Heart right ventricle (tissue), 16 donors: ENCODE measurements at regions not wholly inside any gene's neighbourhood (a gene's known extent, or its start where the extent isn't known, plus 50 kb on each side); places are given as distances from the start of the nearest gene placed in this dataset.

ENCODE experiments used
- ATAC-seq, 8 donors: fragments of 200-7000 bp; cut with Tn5 transposase; one replicate each; pipeline ENCODE4 v1.9.1; 2020; ENCODE audit warnings: mild to moderate bottlenecking in 8 of 8, moderate library complexity in 8 of 8, moderate number of reproducible peaks in 1 of 8
- DNase-seq, 2 donors: peaks; one replicate each; pipeline ENCODE4 v3.0.0-alpha.2; 2020
- H3K27ac ChIP-seq, 10 donors: fragments of 200-600 bp; sonication (generic) in 2 of 10; one replicate each; pipeline versions ENCODE4 v1.5.0 to v1.8.0; 2020 to 2022; ENCODE audit warnings: mild to moderate bottlenecking in 3 of 10
- H3K27me3 ChIP-seq, 7 donors: fragments of 200-600 bp; one replicate each; pipeline ENCODE4 v1.8.0; 2021 to 2022; ENCODE audit warnings: mild to moderate bottlenecking in 2 of 7
- H3K36me3 ChIP-seq, 9 donors: fragments of 200-600 bp; sonication (generic) in 1 of 9; one replicate each; pipeline versions ENCODE4 v1.5.0 to v1.8.0; 2020 to 2022; ENCODE audit warnings: mild to moderate bottlenecking in 2 of 9
- H3K4me1 ChIP-seq, 9 donors: fragments of 200-600 bp; sonication (generic) in 1 of 9; one replicate each; pipeline versions ENCODE4 v1.5.0 to v1.8.0; 2020 to 2022; ENCODE audit warnings: mild to moderate bottlenecking in 4 of 9
- H3K4me3 ChIP-seq, 10 donors: fragments of 200-600 bp; sonication (generic) in 2 of 10; one replicate each; pipeline versions ENCODE4 v1.5.0 to v1.8.0; 2020 to 2022; ENCODE audit warnings: mild to moderate bottlenecking in 7 of 10, moderate library complexity in 2 of 10
- H3K9me3 ChIP-seq, 11 donors: fragments of 200-600 bp in 10 of 11; sonication (generic) in 2 of 11; one replicate each; pipeline versions ENCODE4 v1.5.0 to v1.8.0; 2013 to 2022; ENCODE audit warnings: mild to moderate bottlenecking in 2 of 11, control low read depth in 1 of 11, moderate library complexity in 1 of 11
- CTCF ChIP-seq, 9 donors: fragments of 200-600 bp; sonication (generic) in 2 of 9; IDR thresholded peaks; one replicate each; pipeline versions ENCODE4 v1.5.0 to v1.8.0; 2021 to 2022; ENCODE audit warnings: antibody characterized with exemption in 9 of 9, mild to moderate bottlenecking in 5 of 9, moderate library complexity in 1 of 9
- WGBS, 2 donors: extraction: QIAGEN DNeasy Blood & Tissue Kit; methylation state at CpG; one replicate each; pipeline ENCODE4 v1.1.7; 2013; ENCODE audit warnings: inconsistent platforms in 1 of 2; 5-methylcytosine and 5-hydroxymethylcytosine counted together
- intact Hi-C, 10 donors: fragments of 100-400 bp; cut with DNase I; formaldehyde crosslinking; loops; one replicate each; pipeline versions ENCODE4 v1.11.1 to v1.14.2; 2022
- donor health status: Arrhythmogenic right ventricular cardiomyopathy.
- donor health status: ischemic (EF 13 %, LVEDD 7.1; RV severe dilation, severe dysfunction).
- donor health status: healthy with polysubstance abuse.
- donor health status: DM: no; HTN: yes; CAD: no.
- donor health status: DM: no; HTN: no; CAD: no.
- donor health status: ischemic (EF 25% LVEDD 6.9; RV normal size, moderate dysfunction).
- donor health status: ischemic (EF 25% LVEDD 5.7; RV mildly dilated, moderate dysfunction).
- donor health status: healthy.
- donor health status: DM: yes; HTN: yes; CAD: no.
- donor health status: Ischemic cardiomyopathy.
- donor health status: ischemic (EF 35%, LVEDD 5.7; RV mildly dilated, moderate dysfunction).
- donor health status: nonischemic (EF 11% LVEDD 7.7; RV severe dilation, severe dysfunction).
- donor health status: DM: yes; HTN: yes; CAD: no.
- donor health status: PGD.
- donor health status: ischemic (EF 29% LVEDD 5.4; RV normal size, mild dysfunction).
- donor health status: nonischemic (EF 23%, LVEDD 6.1; RV moderate dilation, normal function).

GRCh38 chr12:111218499-111218898 lies 150.4 kb downstream of the PHETA1 start:
- WGBS, 2 donors, result 72% methylated on average over 6 of the region's 6 CpGs

GRCh38 chr12:111216387-111217159 lies 152.3 kb downstream of the PHETA1 start:
- peaks cover 0 to 40% (median 17%) of the 10 kb centered on the region in 7 donors for H3K27me3 ChIP-seq
- H3K9me3 ChIP-seq, result no peaks in the 10 kb centered on the region
- H3K27ac ChIP-seq, result no peak overlapping the region
- WGBS, 2 donors, result 78 to 79% methylated on average over 13 of the region's 13 CpGs
- no peak overlapping the region for H3K4me3 ChIP-seq
- no peaks in the 10 kb centered on the region for H3K4me1 ChIP-seq
- no peak for TF ChIP-seq CTCF (IDR thresholded peaks at IDR 0.05)
- intact Hi-C loops, result no loop called here
- ATAC-seq (no peak), DNase-seq (no peak)
- H3K36me3 ChIP-seq, result no peaks in the 10 kb centered on the region

More at GRCh38 chr12:111218499-111218898, 150.4 kb downstream of the PHETA1 start:
- Histone ChIP-seq H3K27ac (no peak overlapping the region), H3K4me3 (no peak overlapping the region), H3K36me3 (no peaks in the 10 kb centered on the region), H3K4me1 (no peaks in the 10 kb centered on the region), H3K27me3 (peaks cover 0 to 30% (median 15%) of the 10 kb centered on the region in 7 donors), H3K9me3 (no peaks in the 10 kb centered on the region)
- intact Hi-C loops, result no loop called here
- no peak for DNase-seq
- TF ChIP-seq CTCF (IDR thresholded peaks at IDR 0.05), result no peak
- ATAC-seq, result no peak

GRCh38 chr12:111215881-111216280 lies 153.0 kb downstream of the PHETA1 start:
- no peaks in the 10 kb centered on the region for H3K9me3 ChIP-seq
- 89 to 91% methylated on average over 12 of the region's 12 CpGs for WGBS, 2 donors
- TF ChIP-seq CTCF (IDR thresholded peaks at IDR 0.05), result no peak
- ATAC-seq (no peak), DNase-seq (no peak)
- no peaks in the 10 kb centered on the region for H3K36me3 ChIP-seq
- peaks cover 0 to 45% (median 20%) of the 10 kb centered on the region in 7 donors for H3K27me3 ChIP-seq
- no peak overlapping the region for H3K27ac ChIP-seq
- H3K4me1 ChIP-seq, result no peaks in the 10 kb centered on the region
- intact Hi-C loops, result no loop called here
- H3K4me3 ChIP-seq, result no peak overlapping the region

GRCh38 chr12:111214401-111214800 lies 154.5 kb downstream of the PHETA1 start:
- H3K4me3 ChIP-seq, result no peak overlapping the region
- intact Hi-C loops, result no loop called here
- WGBS, 2 donors, result 68 to 69% methylated on average over 16 of the region's 16 CpGs
- no peaks in the 10 kb centered on the region for H3K36me3 ChIP-seq
- H3K27me3 ChIP-seq, result peaks cover 0 to 45% (median 13%) of the 10 kb centered on the region in 7 donors
- no peaks in the 10 kb centered on the region for H3K9me3 ChIP-seq
- DNase-seq (no peak), ATAC-seq (no peak)
- no peak for TF ChIP-seq CTCF (IDR thresholded peaks at IDR 0.05)
- H3K4me1 ChIP-seq, result no peaks in the 10 kb centered on the region
- no peak overlapping the region for H3K27ac ChIP-seq
